Stomach smooth muscle (tissue), 2 donors: ENCODE measurements at regions not wholly inside any gene's neighbourhood (a gene's known extent, or its start where the extent isn't known, plus 50 kb on each side); places are given as distances from the start of the nearest gene placed in this dataset.

Source experiments
- H3K27ac ChIP-seq: one replicate; pipeline ENCODE4 v1.7.0; 2013; ENCODE audit warnings: mild to moderate bottlenecking, low read length, inconsistent platforms
- H3K27me3 ChIP-seq, 2 donors: one replicate each; pipeline ENCODE4 v1.7.0; 2013; ENCODE audit warnings: low read length in 2 of 2; ENCODE audit not compliant: insufficient read depth in 2 of 2, control insufficient read depth in 1 of 2
- H3K36me3 ChIP-seq, 2 donors: one replicate each; pipeline ENCODE4 v1.7.0; 2013; ENCODE audit warnings: low read length in 2 of 2; ENCODE audit not compliant: control insufficient read depth in 2 of 2, insufficient read depth in 2 of 2
- H3K4me1 ChIP-seq: one replicate; pipeline ENCODE4 v1.7.0; 2013; ENCODE audit warnings: low read length; ENCODE audit not compliant: control insufficient read depth, insufficient read depth
- H3K4me3 ChIP-seq, 2 donors: one replicate each; pipeline ENCODE4 v1.7.0; 2013; ENCODE audit warnings: low read length in 2 of 2
- H3K9ac ChIP-seq, 2 donors: one replicate each; pipeline ENCODE4 v1.7.0; 2013; ENCODE audit warnings: low read length in 2 of 2, mild to moderate bottlenecking in 1 of 2
- H3K9me3 ChIP-seq, 2 donors: one replicate each; pipeline ENCODE4 v1.7.0; 2013; ENCODE audit warnings: low read length in 2 of 2; ENCODE audit not compliant: control insufficient read depth in 2 of 2
- donor health status: healthy.
- donor health status: Pancreatic carcinoma.

DNA sequence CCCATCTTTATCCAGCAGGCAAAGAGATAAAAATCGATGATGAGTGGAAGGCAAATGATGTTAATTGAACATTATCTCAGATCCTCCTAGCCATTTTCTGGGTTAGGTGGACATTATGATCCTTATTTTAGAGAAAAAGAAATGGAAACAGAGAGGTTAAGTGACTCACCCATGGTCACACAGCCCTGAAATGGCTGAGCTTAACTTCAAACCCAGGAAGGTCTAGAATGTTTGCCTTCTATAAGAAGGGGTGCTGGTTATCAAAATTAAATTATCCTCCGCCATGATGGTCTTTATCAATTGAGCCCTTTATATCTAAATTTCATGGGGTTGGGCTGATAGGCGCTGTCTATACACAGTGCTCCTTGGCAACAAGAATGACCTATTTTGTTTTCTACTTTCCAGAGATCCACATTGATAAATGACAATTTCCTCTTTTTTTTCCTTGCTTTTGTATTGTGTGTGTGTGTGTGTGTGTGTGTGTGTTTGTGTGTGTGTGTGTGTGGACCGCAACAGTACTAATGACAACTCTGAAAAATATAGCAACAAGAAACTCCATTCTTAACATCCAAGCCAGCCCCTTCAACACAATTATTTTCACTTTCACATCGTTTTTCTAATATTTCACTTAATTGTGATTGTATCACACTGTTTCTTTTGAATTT lies 571.9 kb downstream of the VRK1 start:
- Histone ChIP-seq H3K4me1 (no peaks in the 10 kb centered on the region), H3K36me3 (no peaks in the 10 kb centered on the region), H3K9ac (no peak overlapping the region)

GRCh38 chr14:97369901-97370300 lies 572.7 kb downstream of the VRK1 start:
- H3K27ac ChIP-seq: no peak overlapping the region
- no peak overlapping the region for H3K4me3 ChIP-seq
- H3K9ac ChIP-seq: no peak overlapping the region
- H3K36me3 ChIP-seq: no peaks in the 10 kb centered on the region
- H3K9me3 ChIP-seq: peaks cover 5 to 7% of the 10 kb centered on the region in 2 donors
- H3K27me3 ChIP-seq: peaks cover 0 to 15% of the 10 kb centered on the region in 2 donors
- no peaks in the 10 kb centered on the region for H3K4me1 ChIP-seq

More for the DNA sequence above, 571.9 kb downstream of the VRK1 start:
- peaks cover 5 to 7% of the 10 kb centered on the region in 2 donors for H3K9me3 ChIP-seq
- peaks cover 0 to 14% of the 10 kb centered on the region in 2 donors for H3K27me3 ChIP-seq
- H3K27ac ChIP-seq: no peak overlapping the region
- no peak overlapping the region for H3K4me3 ChIP-seq

- no peak overlapping the region for H3K4me3 ChIP-seq
- no peak overlapping the region for H3K9ac ChIP-seq
- no peaks in the 10 kb centered on the region for H3K36me3 ChIP-seq
- peaks cover 4 to 7% of the 10 kb centered on the region in 2 donors for H3K27me3 ChIP-seq
- peaks cover 2 to 7% of the 10 kb centered on the region in 2 donors for H3K9me3 ChIP-seq
- H3K27ac ChIP-seq: no peak overlapping the region
- H3K4me1 ChIP-seq: no peaks in the 10 kb centered on the region
These were observed 579.1 kb downstream of the VRK1 start for GRCh38 chr14:97376310-97376709.

DNA sequence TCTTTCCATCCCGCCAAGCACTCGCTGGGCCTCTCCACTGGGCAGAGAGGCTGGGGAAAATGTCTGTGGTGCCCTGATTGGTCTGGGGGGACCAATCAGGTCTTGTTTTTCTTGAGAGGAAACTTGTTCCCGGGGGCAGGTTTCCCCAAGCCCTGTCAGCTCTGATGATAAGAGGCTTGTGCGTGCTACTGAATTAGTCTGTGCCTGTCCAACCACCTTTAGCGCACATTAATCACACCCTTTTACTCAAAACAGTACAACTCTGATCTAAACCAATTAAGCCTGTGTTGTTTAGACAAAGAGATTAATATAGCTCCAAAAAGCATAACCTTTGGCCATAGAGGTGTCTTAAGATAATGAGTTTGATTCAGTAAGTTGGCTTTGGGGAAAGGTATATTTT lies 580.4 kb downstream of the VRK1 start:
- Histone ChIP-seq H3K27me3 (peaks cover 4 to 5% of the 10 kb centered on the region in 2 donors), H3K4me3 (no peak overlapping the region), H3K9me3 (peaks cover 2 to 7% of the 10 kb centered on the region in 2 donors), H3K36me3 (no peaks in the 10 kb centered on the region), H3K9ac (no peak overlapping the region), H3K4me1 (no peaks in the 10 kb centered on the region), H3K27ac (no peak overlapping the region)

GRCh38 chr14:97379091-97379531 lies 581.9 kb downstream of the VRK1 start:
- Histone ChIP-seq H3K4me1 (no peaks in the 10 kb centered on the region), H3K4me3 (no peak overlapping the region)

DNA sequence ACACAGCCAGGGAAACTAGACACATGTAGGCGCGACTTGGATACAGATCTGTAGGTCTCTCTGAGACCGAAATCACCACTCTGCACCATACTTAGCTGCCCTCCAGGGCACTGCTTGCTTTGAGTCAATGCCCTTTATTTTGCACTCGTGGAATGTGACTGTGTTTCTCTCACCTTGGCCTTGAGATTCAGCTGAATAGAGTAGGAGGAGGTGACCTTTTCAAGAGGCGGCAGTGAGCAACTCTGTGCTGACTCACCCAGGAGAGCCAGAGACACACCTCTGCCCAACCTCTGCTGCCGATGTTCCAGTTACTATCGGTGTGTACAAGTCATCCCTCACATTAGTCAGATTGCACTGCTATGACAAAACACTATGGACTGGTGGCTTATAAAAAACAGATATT lies 583.4 kb downstream of the VRK1 start:
- Histone ChIP-seq H3K4me1 (no peaks in the 10 kb centered on the region), H3K36me3 (no peaks in the 10 kb centered on the region), H3K27ac (no peak overlapping the region), H3K27me3 (peaks cover 2 to 4% of the 10 kb centered on the region in 2 donors), H3K9ac (no peak overlapping the region), H3K4me3 (no peak overlapping the region), H3K9me3 (peaks cover 0 to 7% of the 10 kb centered on the region in 2 donors)

More at GRCh38 chr14:97379091-97379531, 581.9 kb downstream of the VRK1 start:
- H3K9me3 ChIP-seq: peaks cover 0 to 7% of the 10 kb centered on the region in 2 donors
- peaks cover 2 to 4% of the 10 kb centered on the region in 2 donors for H3K27me3 ChIP-seq
- no peak overlapping the region for H3K9ac ChIP-seq
- H3K36me3 ChIP-seq: no peaks in the 10 kb centered on the region
- no peak overlapping the region for H3K27ac ChIP-seq

- H3K27ac ChIP-seq: no peak overlapping the region
- peaks cover 2 to 4% of the 10 kb centered on the region in 2 donors for H3K27me3 ChIP-seq
- no peaks in the 10 kb centered on the region for H3K4me1 ChIP-seq
- no peak overlapping the region for H3K9ac ChIP-seq
- H3K36me3 ChIP-seq: no peaks in the 10 kb centered on the region
- peaks cover 0 to 7% of the 10 kb centered on the region in 2 donors for H3K9me3 ChIP-seq
- H3K4me3 ChIP-seq: no peak overlapping the region
These were observed 584.1 kb downstream of the VRK1 start for GRCh38 chr14:97381309-97381708.

GRCh38 chr14:97382616-97383226 lies 585.5 kb downstream of the VRK1 start:
- H3K4me3 ChIP-seq: no peak overlapping the region
- no peaks in the 10 kb centered on the region for H3K4me1 ChIP-seq
- no peak overlapping the region for H3K27ac ChIP-seq
- H3K9ac ChIP-seq: no peak overlapping the region
- H3K36me3 ChIP-seq: no peaks in the 10 kb centered on the region
- H3K27me3 ChIP-seq: peaks cover 2 to 4% of the 10 kb centered on the region in 2 donors
- peaks cover 0 to 7% of the 10 kb centered on the region in 2 donors for H3K9me3 ChIP-seq

GRCh38 chr14:97385727-97386126 lies 588.5 kb downstream of the VRK1 start:
- Histone ChIP-seq H3K36me3 (no peaks in the 10 kb centered on the region), H3K9ac (no peak overlapping the region), H3K27me3 (no peaks in the 10 kb centered on the region), H3K27ac (no peak overlapping the region), H3K9me3 (peaks cover 0 to 7% of the 10 kb centered on the region in 2 donors), H3K4me3 (no peak overlapping the region), H3K4me1 (no peaks in the 10 kb centered on the region)

DNA sequence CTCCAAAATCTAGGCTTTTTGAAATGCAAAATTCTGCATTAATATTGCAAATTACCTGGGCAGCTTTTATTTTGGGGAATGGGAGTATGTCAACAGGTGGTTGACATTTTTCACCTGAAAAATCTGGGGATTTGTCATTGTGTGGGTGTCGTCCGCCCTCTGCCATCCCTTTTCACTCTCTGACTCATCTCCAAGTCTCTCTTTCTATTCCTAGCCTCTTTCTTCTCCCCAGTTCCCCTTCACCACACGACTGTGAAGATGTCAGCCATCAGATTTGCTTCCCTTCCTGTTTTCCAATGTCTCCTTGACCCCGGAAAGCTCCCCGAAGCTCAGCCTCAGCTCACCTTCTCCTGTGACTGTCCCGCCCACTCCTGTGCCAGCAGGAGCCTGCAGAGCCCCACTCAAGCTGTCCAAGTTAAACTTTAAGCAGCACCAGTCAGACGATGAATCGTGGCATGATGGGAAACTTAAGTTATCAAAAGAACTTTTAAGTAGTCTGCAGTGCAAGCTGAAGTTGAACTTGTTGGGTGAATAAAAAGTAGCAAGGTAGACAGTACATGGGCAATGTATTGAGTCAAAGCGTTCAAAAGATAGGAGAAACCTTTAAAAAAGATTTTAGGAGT lies 590.2 kb downstream of the VRK1 start:
- H3K4me1 ChIP-seq: no peaks in the 10 kb centered on the region
- H3K9me3 ChIP-seq: no peaks in the 10 kb centered on the region
- H3K36me3 ChIP-seq: no peaks in the 10 kb centered on the region
- peaks cover 0 to 2% of the 10 kb centered on the region in 2 donors for H3K27me3 ChIP-seq
- no peak overlapping the region for H3K9ac ChIP-seq
- no peak overlapping the region for H3K4me3 ChIP-seq
- no peak overlapping the region for H3K27ac ChIP-seq
